ENCODE measurements at regions not wholly inside any gene's neighbourhood (a gene's known extent, or its start where the extent isn't known, plus 50 kb on each side); places are given as distances from the start of the nearest gene placed in this dataset.
A peak's percentile ranks its signal among the peaks of the same experiment; 100 is the strongest.

- ATAC-seq (no peak), DNase-seq (no peak)
- H3K4me3 ChIP-seq (ENCODE audit: low read length) = no peak overlapping the region
- intact Hi-C loops (cut with micrococcal nuclease) = no loop called here
- Mint-ChIP-seq H3K4me3 (no peak overlapping the region), H3K4me1 (no peaks in the 10 kb centered on the region), H3K36me3 (no peaks in the 10 kb centered on the region), H3K27ac (no peak overlapping the region), H3K9me3 (peaks cover 0 to 2% of the 10 kb centered on the region in 2 donors), H3K27me3 (ENCODE audit: low read depth in 2 of 2) (peaks cover 3 to 14% of the 10 kb centered on the region in 2 donors)
- no peaks in the 10 kb centered on the region for H3K36me3 ChIP-seq (ENCODE audit: control insufficient read depth, insufficient read depth, low read length)
- WGBS (ENCODE audit: insufficient coverage) = 84% methylated on average over 7 of the region's 7 CpGs
- H3K27me3 ChIP-seq (ENCODE audit: control insufficient read depth, insufficient read depth, low read length) = no peaks in the 10 kb centered on the region
- H3K27ac ChIP-seq (ENCODE audit: low read length) = no peak overlapping the region
- no peak for TF ChIP-seq CTCF (IDR thresholded peaks at IDR 0.05)
- no peaks in the 10 kb centered on the region for H3K9me3 ChIP-seq (ENCODE audit: control insufficient read depth, insufficient read depth, low read length)
- H3K4me1 ChIP-seq (ENCODE audit: control insufficient read depth, insufficient read depth, low read length) = no peaks in the 10 kb centered on the region
Measured at GRCh38 chr4:17286752-17287460, 225.0 kb downstream of the QDPR start.

GRCh38 chr4:17285747-17286146, 226.1 kb downstream of the QDPR start:
- Mint-ChIP-seq H3K27ac (no peak overlapping the region), H3K36me3 (no peaks in the 10 kb centered on the region), H3K27me3 (ENCODE audit: low read depth in 2 of 2) (peaks cover 3 to 14% of the 10 kb centered on the region in 2 donors), H3K4me3 (no peak overlapping the region), H3K4me1 (no peaks in the 10 kb centered on the region), H3K9me3 (peaks cover 0 to 2% of the 10 kb centered on the region in 2 donors)
- Histone ChIP-seq H3K27me3 (ENCODE audit: control insufficient read depth, insufficient read depth, low read length) (no peaks in the 10 kb centered on the region), H3K36me3 (ENCODE audit: control insufficient read depth, insufficient read depth, low read length) (no peaks in the 10 kb centered on the region), H3K27ac (ENCODE audit: low read length) (no peak overlapping the region), H3K4me1 (ENCODE audit: control insufficient read depth, insufficient read depth, low read length) (no peaks in the 10 kb centered on the region), H3K9me3 (ENCODE audit: control insufficient read depth, insufficient read depth, low read length) (no peaks in the 10 kb centered on the region), H3K4me3 (ENCODE audit: low read length) (no peak overlapping the region)
- DNase-seq = no peak
- intact Hi-C loops (cut with micrococcal nuclease) = no loop called here
- ATAC-seq = no peak
- 81% methylated on average over 4 of the region's 4 CpGs for WGBS (ENCODE audit: insufficient coverage)
- no peak for TF ChIP-seq CTCF (IDR thresholded peaks at IDR 0.05)

GRCh38 chr4:17284323-17285175, 227.3 kb downstream of the QDPR start:
- H3K4me1 ChIP-seq (ENCODE audit: control insufficient read depth, insufficient read depth, low read length) = no peaks in the 10 kb centered on the region
- H3K27ac ChIP-seq (ENCODE audit: low read length) = no peak overlapping the region
- H3K36me3 ChIP-seq (ENCODE audit: control insufficient read depth, insufficient read depth, low read length) = no peaks in the 10 kb centered on the region
- intact Hi-C loops (cut with micrococcal nuclease) = no loop called here
- Mint-ChIP-seq H3K36me3 (no peaks in the 10 kb centered on the region), H3K27me3 (ENCODE audit: low read depth in 2 of 2) (peaks cover 3 to 14% of the 10 kb centered on the region in 2 donors), H3K9me3 (peaks cover 0 to 2% of the 10 kb centered on the region in 2 donors), H3K27ac (no peak overlapping the region), H3K4me1 (no peaks in the 10 kb centered on the region), H3K4me3 (no peak overlapping the region)
- no peaks in the 10 kb centered on the region for H3K9me3 ChIP-seq (ENCODE audit: control insufficient read depth, insufficient read depth, low read length)
- ATAC-seq (peak in 1 of 3 donors; percentile 37), DNase-seq (no peak)
- no peak for TF ChIP-seq CTCF (IDR thresholded peaks at IDR 0.05)
- WGBS (ENCODE audit: insufficient coverage) = 83% methylated on average over 4 of the region's 5 CpGs
- H3K4me3 ChIP-seq (ENCODE audit: low read length) = no peak overlapping the region
- no peaks in the 10 kb centered on the region for H3K27me3 ChIP-seq (ENCODE audit: control insufficient read depth, insufficient read depth, low read length)
